HL-60 (cell line): ENCODE measurements at regions not wholly inside any gene's neighbourhood (a gene's known extent, or its start where the extent isn't known, plus 50 kb on each side); places are given as distances from the start of the nearest gene placed in this dataset.

ENCODE experiments used
- DNase-seq, 2 experiments: peaks; one replicate each; pipeline ENCODE4 v3.0.0-alpha.2; 2010 to 2020; ENCODE audit warnings: low read depth in 1 of 2, low spot score in 1 of 2
- H3K27ac ChIP-seq: fragments of 250-450 bp; sonication (Bioruptor Pico); replicated peaks from 2 replicates; pipeline ENCODE4 v1.5.1; 2020; ENCODE audit warnings: mild to moderate bottlenecking, moderate library complexity
- H3K27me3 ChIP-seq: fragments of 250-450 bp; sonication (Bioruptor Pico); 2 replicates; pipeline ENCODE4 v1.5.1; 2021; ENCODE audit warnings: mild to moderate bottlenecking, moderate library complexity; ENCODE audit not compliant: insufficient read depth, poor library complexity, severe bottlenecking
- H3K4me3 ChIP-seq: replicated peaks from 2 replicates; pipeline ENCODE4 v1.5.1; 2011; ENCODE audit warnings: mild to moderate bottlenecking, control low read depth, low read length; ENCODE audit not compliant: insufficient read depth
- GABPA ChIP-seq: IDR thresholded peaks from 2 replicates; pipeline ENCODE4 v1.6.1; 2012; ENCODE audit warnings: low read depth
- POLR2AphosphoS5 ChIP-seq: IDR thresholded peaks from 2 replicates; pipeline ENCODE4 v1.6.1; 2012; ENCODE audit warnings: low read depth
- REST ChIP-seq: IDR thresholded peaks from 2 replicates; pipeline ENCODE4 v1.6.1; 2012; ENCODE audit warnings: low read depth; ENCODE audit not compliant: insufficient replicate concordance
- SPI1 ChIP-seq: IDR thresholded peaks from 2 replicates; pipeline ENCODE4 v1.6.1; 2012; ENCODE audit warnings: low read depth, mild to moderate bottlenecking, borderline replicate concordance
- TF ChIP-seq, protein P1 (sequence below): IDR thresholded peaks from one replicate; pipeline ENCODE4 v1.5.1; 2011; ENCODE audit warnings: low read length, control low read depth, inconsistent platforms; ENCODE audit not compliant: insufficient read depth

GRCh38 chr6:4379958-4380357 lies 244.6 kb upstream of the ECI2 start:
- Histone ChIP-seq H3K27me3 (no peaks in the 10 kb centered on the region), H3K4me3 (no peak overlapping the region), H3K27ac (no peak overlapping the region)
- no peak for DNase-seq
- TF ChIP-seq POLR2AphosphoS5 (no peak), REST (no peak), SPI1 (no peak), GABPA (no peak)
- TF ChIP-seq, protein P1, sequence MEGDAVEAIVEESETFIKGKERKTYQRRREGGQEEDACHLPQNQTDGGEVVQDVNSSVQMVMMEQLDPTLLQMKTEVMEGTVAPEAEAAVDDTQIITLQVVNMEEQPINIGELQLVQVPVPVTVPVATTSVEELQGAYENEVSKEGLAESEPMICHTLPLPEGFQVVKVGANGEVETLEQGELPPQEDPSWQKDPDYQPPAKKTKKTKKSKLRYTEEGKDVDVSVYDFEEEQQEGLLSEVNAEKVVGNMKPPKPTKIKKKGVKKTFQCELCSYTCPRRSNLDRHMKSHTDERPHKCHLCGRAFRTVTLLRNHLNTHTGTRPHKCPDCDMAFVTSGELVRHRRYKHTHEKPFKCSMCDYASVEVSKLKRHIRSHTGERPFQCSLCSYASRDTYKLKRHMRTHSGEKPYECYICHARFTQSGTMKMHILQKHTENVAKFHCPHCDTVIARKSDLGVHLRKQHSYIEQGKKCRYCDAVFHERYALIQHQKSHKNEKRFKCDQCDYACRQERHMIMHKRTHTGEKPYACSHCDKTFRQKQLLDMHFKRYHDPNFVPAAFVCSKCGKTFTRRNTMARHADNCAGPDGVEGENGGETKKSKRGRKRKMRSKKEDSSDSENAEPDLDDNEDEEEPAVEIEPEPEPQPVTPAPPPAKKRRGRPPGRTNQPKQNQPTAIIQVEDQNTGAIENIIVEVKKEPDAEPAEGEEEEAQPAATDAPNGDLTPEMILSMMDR: no peak

DNA sequence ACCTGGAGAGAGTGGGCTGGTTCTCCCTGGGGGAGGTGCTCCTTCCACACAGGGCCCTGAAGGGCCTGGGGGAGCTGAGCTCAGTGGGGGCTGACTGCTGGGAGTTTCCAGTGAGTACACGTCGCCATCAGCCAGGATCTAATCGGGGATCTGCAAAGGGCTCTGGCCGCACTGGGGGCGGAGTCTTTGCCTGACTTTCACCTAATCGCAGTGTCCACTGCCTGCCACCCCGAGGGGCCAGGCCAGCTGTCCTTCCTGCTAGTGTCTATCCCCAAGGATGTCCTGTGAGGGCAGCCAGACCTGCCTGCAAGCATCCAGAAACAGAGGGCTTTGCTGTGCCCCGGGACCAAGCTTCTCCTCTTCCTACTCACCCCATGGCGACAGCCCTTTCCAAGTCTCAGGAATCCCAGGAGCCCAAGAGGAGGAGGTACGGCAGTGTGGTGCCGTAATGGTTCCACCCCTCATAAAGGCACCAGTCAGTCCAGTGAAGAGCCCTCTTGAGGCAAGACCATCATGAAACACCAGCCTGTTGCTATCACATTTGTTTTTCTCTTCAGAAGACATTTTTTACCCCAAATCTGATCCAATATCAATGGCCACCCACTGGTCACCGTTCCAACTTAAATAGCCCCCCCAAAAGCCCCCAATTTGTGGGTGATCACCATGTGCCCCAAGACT lies 243.1 kb upstream of the ECI2 start:
- no peak overlapping the region for H3K4me3 ChIP-seq
- DNase-seq: no peak
- TF ChIP-seq GABPA (no peak), REST (no peak), POLR2AphosphoS5 (no peak), SPI1 (no peak)
- TF ChIP-seq, protein P1: no peak
- no peak overlapping the region for H3K27ac ChIP-seq
- no peaks in the 10 kb centered on the region for H3K27me3 ChIP-seq

DNA sequence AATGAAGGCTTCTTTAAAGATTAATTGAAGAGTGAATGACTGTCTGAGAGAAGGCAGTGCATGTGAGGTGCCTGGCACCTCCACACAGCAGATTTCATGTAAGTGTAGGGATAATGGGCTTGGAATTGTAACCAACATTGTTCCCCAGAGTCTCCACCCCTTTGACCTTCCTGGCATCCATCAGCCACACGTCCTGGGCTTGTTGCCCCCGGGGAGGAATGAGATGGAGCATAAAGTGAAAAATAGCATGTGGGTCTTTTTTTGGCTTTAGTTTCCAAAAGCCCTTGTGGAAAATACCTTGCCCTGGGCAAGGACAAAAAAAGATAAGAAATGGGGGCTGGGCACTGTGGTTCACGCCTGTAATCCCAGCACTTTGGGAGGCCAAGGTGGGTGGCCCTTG lies 242.2 kb upstream of the ECI2 start:
- Histone ChIP-seq H3K4me3 (no peak overlapping the region), H3K27ac (no peak overlapping the region), H3K27me3 (no peaks in the 10 kb centered on the region)
- TF ChIP-seq, protein P1: no peak
- TF ChIP-seq POLR2AphosphoS5 (no peak), SPI1 (no peak), REST (no peak), GABPA (no peak)
- DNase-seq: no peak
